ENCODE measurements at regions not wholly inside any gene's neighbourhood (a gene's known extent, or its start where the extent isn't known, plus 50 kb on each side); places are given as distances from the start of the nearest gene placed in this dataset.

GRCh38 chr16:7976125-7976524, 614.2 kb downstream of the TMEM114 start:
- DNase-seq (ENCODE audit: extremely low read depth, low read depth) = no peak

GRCh38 chr16:7967996-7968509, 622.3 kb downstream of the TMEM114 start:
- no peak for TF ChIP-seq CTCF (IDR thresholded peaks at IDR 0.05; ENCODE audit: low read depth, low read length)
- DNase-seq (ENCODE audit: extremely low read depth, low read depth) = no peak

More at GRCh38 chr16:7976125-7976524, 614.2 kb downstream of the TMEM114 start:
- TF ChIP-seq CTCF (IDR thresholded peaks at IDR 0.05; ENCODE audit: low read depth, low read length) = no peak

DNA sequence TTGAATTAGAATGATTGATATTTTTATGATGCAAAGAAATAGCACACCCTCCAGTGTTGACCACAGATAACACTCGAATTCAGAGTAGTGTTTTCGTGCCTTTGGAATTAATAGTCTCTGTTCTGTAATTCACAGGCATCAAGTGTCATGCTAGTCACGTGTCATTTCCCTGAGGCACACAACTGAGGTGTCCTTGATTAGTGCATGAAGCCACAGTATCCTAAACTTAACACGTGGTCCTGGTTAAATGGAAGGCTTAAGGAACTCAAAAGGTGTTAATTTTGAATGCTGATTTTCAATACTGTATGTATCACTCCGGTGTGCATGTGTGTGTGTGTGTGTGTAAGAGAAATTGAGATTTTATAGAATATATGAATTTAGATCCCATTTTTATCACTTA, 625.6 kb downstream of the TMEM114 start:
- no peak for TF ChIP-seq CTCF (IDR thresholded peaks at IDR 0.05; ENCODE audit: low read depth, low read length)
- DNase-seq (ENCODE audit: extremely low read depth, low read depth) = no peak

DNA sequence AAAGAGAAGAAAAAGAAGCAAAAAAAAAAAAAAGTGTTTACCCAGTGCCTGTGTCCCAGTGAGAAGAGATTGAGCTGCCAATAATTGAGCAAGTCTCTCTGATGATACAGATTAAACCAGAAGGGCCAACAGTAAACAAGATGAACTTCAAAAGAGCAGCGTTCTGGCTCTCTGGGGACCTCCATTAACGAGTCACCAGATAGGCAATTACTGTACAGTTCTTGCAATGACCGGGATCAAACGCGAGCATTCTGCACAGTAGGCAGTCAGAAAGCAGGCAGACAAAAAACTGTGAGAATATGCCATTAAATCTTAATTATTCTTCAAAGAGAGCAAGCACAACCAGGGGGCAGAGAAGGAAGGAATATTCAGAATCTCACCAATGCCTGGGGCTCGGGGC, 626.1 kb downstream of the TMEM114 start:
- no peak for DNase-seq (ENCODE audit: extremely low read depth, low read depth)
- TF ChIP-seq CTCF (IDR thresholded peaks at IDR 0.05; ENCODE audit: low read depth, low read length) = no peak

DNA sequence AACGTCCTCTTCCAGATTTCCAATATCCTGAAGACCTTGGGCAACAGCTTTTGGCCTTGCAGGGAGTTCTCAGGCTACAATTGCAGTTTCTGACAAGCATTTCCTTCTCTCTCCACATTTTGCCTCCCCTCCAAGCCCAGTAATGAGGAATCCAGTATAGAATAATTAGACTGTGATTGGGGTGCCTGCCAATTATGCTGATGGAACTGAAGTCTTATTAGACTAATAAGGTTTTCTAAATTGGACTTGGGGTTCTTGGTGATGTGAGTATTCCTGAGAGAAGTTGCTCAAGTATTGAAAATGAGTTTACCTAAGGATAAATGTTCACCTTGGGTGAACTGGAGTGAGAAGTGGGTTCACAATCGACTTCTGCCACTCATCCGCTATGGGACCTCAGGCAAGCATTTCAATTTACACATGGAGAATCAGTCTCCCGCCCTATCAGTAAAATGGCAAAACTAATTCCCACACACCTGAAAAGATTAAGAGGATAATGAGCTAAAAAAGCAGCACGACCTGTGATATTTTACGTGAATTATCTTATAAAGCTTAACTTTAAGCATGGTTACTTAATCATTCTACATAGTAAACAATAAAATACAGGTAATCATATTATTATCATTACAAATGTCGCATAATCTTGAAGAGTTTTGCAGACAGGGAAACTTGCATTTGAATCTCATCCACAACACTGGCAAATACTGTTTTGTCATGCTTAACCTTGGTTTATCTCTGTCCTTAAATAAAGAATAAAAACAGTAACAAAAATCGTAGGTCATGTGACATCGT, 628.0 kb downstream of the TMEM114 start:
- no peak for DNase-seq (ENCODE audit: extremely low read depth, low read depth)
- no peak for TF ChIP-seq CTCF (IDR thresholded peaks at IDR 0.05; ENCODE audit: low read depth, low read length)

DNA sequence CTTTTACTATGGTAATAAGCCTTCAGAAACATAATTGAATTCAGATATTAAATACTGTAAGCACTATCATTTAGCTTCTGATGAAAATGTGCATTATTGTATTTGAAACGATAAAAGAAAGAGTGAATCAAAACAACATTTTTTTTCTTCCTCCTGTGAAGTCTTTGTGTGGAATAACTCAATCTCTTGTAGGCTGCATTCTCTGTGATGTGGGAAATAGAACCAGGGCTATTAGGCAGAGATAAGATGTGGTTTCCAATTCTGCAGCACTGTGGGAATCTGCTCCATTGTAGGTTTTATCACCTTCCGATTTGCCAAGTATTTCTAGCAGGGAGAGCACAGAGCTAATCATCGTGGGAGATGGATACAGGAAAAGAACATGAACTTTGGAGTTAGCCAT, 624.5 kb downstream of the RBFOX1 start:
- no peak for TF ChIP-seq CTCF (IDR thresholded peaks at IDR 0.05; ENCODE audit: low read depth, low read length)
- no peak for DNase-seq (ENCODE audit: extremely low read depth, low read depth)

- no peak for TF ChIP-seq CTCF (IDR thresholded peaks at IDR 0.05; ENCODE audit: low read depth, low read length)
- no peak for DNase-seq (ENCODE audit: extremely low read depth, low read depth)
These were observed 620.7 kb downstream of the RBFOX1 start for GRCh38 chr16:7953360-7953759.
